K562 (cell line): ENCODE measurements at regions not wholly inside any gene's neighbourhood (a gene's known extent, or its start where the extent isn't known, plus 50 kb on each side); places are given as distances from the start of the nearest gene placed in this dataset.
A peak's percentile ranks its signal among the peaks of the same experiment; 100 is the strongest.

Experiments
- ATAC-seq: fragments of 200-7000 bp; cut with Tn5 transposase; 3 replicates; pipeline ENCODE4 v1.9.1; 2020; ENCODE audit warnings: moderate library complexity
- BruUV-seq: library from RNA; stranded (reverse); fragments of 400-500 nt; replicated peaks from 2 replicates; lab custom pipeline; 2021; lab: Mats Ljungman, UMichigan
- CTCF ChIA-PET: fragments of 300-600 bp; formaldehyde crosslinking; extraction: SDS; loops from one replicate; lab custom pipeline; 2021; ENCODE audit warnings: low intra/inter-chr PET ratio; lab: Yijun Ruan, JAX
- POLR2A ChIA-PET: fragments of 300-600, 350-650 bp; sonication (Branson Sonifier 250); formaldehyde crosslinking; extraction: SDS; loops from one replicate; lab custom pipeline; 2021; ENCODE audit warnings: antibody characterized with exemption, inconsistent platforms; lab: Yijun Ruan, JAX
- DNase-seq, 4 experiments: peaks; one replicate each; pipeline versions ENCODE4 v3.0.0 to v3.0.0-alpha.2; 2011 to 2018; ENCODE audit warnings: low spot score in 3 of 4, mixed read lengths in 3 of 4; ENCODE audit errors: extremely low read depth in 1 of 4
- FAIRE-seq: peaks from 2 replicates; lab custom pipeline; 2011; peaks lifted over from hg19 to GRCh38; lab: Jason Lieb, UNC
- H2AFZ ChIP-seq: 2 replicates; pipeline ENCODE4 v1.6.0; 2011; ENCODE audit warnings: low read depth, low read length, control low read depth, inconsistent platforms
- H3K27ac ChIP-seq: fragments of 200-600 bp; 3 replicates; pipeline ENCODE4 v1.8.0; 2011; ENCODE audit warnings: low read depth, mild to moderate bottlenecking, control low read depth, inconsistent platforms, low read length, moderate library complexity, mixed read lengths; ENCODE audit errors: extremely low read depth
- H3K27me3 ChIP-seq, 2 experiments: fragments of 300-600 bp in 1 of 2; 2 replicates in 1 of 2; 3 replicates in 1 of 2; pipeline versions ENCODE4 v1.6.0 to v1.8.0; 2011; ENCODE audit warnings: inconsistent platforms in 2 of 2, low read length in 2 of 2, mild to moderate bottlenecking in 1 of 2, mixed read lengths in 1 of 2, moderate library complexity in 1 of 2; ENCODE audit not compliant: control insufficient read depth in 2 of 2, insufficient read depth in 2 of 2
- H3K36me3 ChIP-seq: fragments of 300-600 bp; 3 replicates; pipeline ENCODE4 v1.8.0; 2011; ENCODE audit warnings: mild to moderate bottlenecking, low read length, inconsistent platforms; ENCODE audit not compliant: control insufficient read depth, insufficient read depth
- H3K4me1 ChIP-seq, 2 experiments: fragments of 200-600 bp in 1 of 2; replicated peaks in 1 of 2; 2 replicates in 1 of 2; 3 replicates in 1 of 2; pipeline versions ENCODE4 v1.5.1 to v1.8.0; 2011; ENCODE audit warnings: inconsistent platforms in 2 of 2, low read length in 2 of 2, mild to moderate bottlenecking in 1 of 2, mixed read lengths in 1 of 2, moderate library complexity in 1 of 2; ENCODE audit not compliant: control insufficient read depth in 2 of 2, insufficient read depth in 2 of 2
- H3K4me2 ChIP-seq: 2 replicates; pipeline ENCODE4 v1.6.1; 2011; ENCODE audit warnings: low read length, control low read depth, inconsistent platforms, mixed read lengths; ENCODE audit not compliant: insufficient read depth
- H3K4me3 ChIP-seq: fragments of 200-600 bp; sonication (generic), shearing (Covaris generic); 2 replicates; pipeline ENCODE4 v1.5.1; 2016; ENCODE audit warnings: control low read depth, inconsistent platforms
- H3K79me2 ChIP-seq: fragments of 200-600 bp; 3 replicates; pipeline ENCODE4 v1.8.0; 2011; ENCODE audit warnings: low read length, inconsistent platforms; ENCODE audit not compliant: control insufficient read depth, insufficient read depth
- H3K9ac ChIP-seq, 2 experiments: 2 replicates each; pipeline versions ENCODE4 v1.6.0 to v1.6.1; 2011; ENCODE audit warnings: low read depth in 2 of 2, low read length in 2 of 2, control low read depth in 1 of 2, inconsistent platforms in 1 of 2, mild to moderate bottlenecking in 1 of 2, mixed read lengths in 1 of 2; ENCODE audit not compliant: insufficient read depth in 1 of 2
- H3K9me1 ChIP-seq: one replicate; pipeline ENCODE4 v1.6.0; 2011; ENCODE audit warnings: inconsistent platforms, mild to moderate bottlenecking, low read length, moderate library complexity; ENCODE audit not compliant: control insufficient read depth, insufficient read depth
- H3K9me3 ChIP-seq: replicated peaks from 2 replicates; pipeline ENCODE4 v1.5.1; 2011; ENCODE audit warnings: low read depth, low read length, inconsistent platforms; ENCODE audit not compliant: control insufficient read depth, insufficient read depth
- H4K20me1 ChIP-seq: replicated peaks from 2 replicates; pipeline ENCODE4 v1.6.1; 2011; ENCODE audit warnings: low read length, inconsistent platforms, mixed read lengths; ENCODE audit not compliant: control insufficient read depth, insufficient read depth
- FOXA1 ChIP-seq: fragments of 450-650 bp; IDR thresholded peaks from 2 replicates; pipeline ENCODE4 v1.6.1; 2016; ENCODE audit warnings: mild to moderate bottlenecking, borderline replicate concordance
- GABPB2 ChIP-seq: fragments of 250-450 bp; sonication (Bioruptor Pico); conservative IDR thresholded peaks from 2 replicates; pipeline ENCODE4 v1.5.1; 2021; ENCODE audit warnings: mild to moderate bottlenecking
- SMARCA5 ChIP-seq: fragments of 450-650 bp; IDR thresholded peaks from 2 replicates; pipeline ENCODE4 v1.6.1; 2016
- whole genome bisulfite sequencing: fragments of 100-300 bp; shearing (Covaris generic); methylation state at CpG from one replicate; pipeline ENCODE4 v1.1.6; 2016; ENCODE audit warnings: low coverage, mixed read lengths; ENCODE audit not compliant: insufficient coverage; ENCODE audit errors: missing lambda C conversion rate; 5-methylcytosine and 5-hydroxymethylcytosine counted together
- in situ Hi-C: fragments of 300-500 bp; cut with MboI; formaldehyde crosslinking; loops from 4 replicates; pipeline ENCODE4 v1.15.0; 2018; ENCODE audit warnings: inconsistent platforms, mixed read lengths
- intact Hi-C: fragments of 100-400 bp; cut with micrococcal nuclease; formaldehyde crosslinking; loops from 2 replicates; pipeline ENCODE4 v1.14.2; 2022
- TF ChIP-seq, protein P1 (sequence below): fragments of 450-650 bp; IDR thresholded peaks from 2 replicates; pipeline ENCODE4 v1.6.1; 2017; ENCODE audit warnings: mild to moderate bottlenecking, moderate library complexity
- TF ChIP-seq, protein P2 (sequence below): fragments of 450-650 bp; formaldehyde crosslinking; IDR thresholded peaks from 2 replicates; pipeline ENCODE4 v1.4.0; 2020; ENCODE audit warnings: mild to moderate bottlenecking, mixed read lengths

DNA sequence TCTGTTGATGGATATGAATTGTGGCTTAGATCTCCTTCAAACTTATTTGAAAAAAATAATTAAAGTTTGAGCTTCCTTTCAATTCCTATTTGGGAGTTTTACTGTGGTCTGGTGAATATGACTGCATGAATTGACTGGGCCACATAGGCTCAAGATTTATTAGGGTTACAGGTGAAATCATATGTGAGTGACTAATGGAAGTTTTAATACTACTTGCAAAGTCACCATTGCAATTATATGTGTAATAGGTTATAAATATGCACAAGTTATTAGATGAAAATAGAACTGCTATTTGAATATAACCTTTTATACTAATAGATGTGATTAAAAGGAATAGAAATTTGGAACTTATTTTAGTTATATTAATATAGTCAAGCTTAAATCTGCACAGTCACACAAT, 712.1 kb upstream of the MMS22L start:
- Histone ChIP-seq H3K27me3 (no peaks in the 10 kb centered on the region), H3K4me3 (no peak overlapping the region), H3K9me3 (no peaks in the 10 kb centered on the region), H3K27ac (no peak overlapping the region), H4K20me1 (no peaks in the 10 kb centered on the region), H3K79me2 (no peaks in the 10 kb centered on the region), H3K4me2 (no peak overlapping the region), H3K36me3 (no peaks in the 10 kb centered on the region), H3K9ac (no peak overlapping the region), H3K9me1 (no peaks in the 10 kb centered on the region), H3K4me1 (no peaks in the 10 kb centered on the region), H2AFZ (no peak overlapping the region)
- ATAC-seq (no peak), FAIRE-seq (no peak), DNase-seq (no peak)
- in situ Hi-C loops (no loop called here), intact Hi-C loops (no loop called here)
- POLR2A ChIA-PET: no interaction called here
- CTCF ChIA-PET: no interaction called here
- no TSS peak for BruUV-seq
- TF ChIP-seq GABPB2 (CRISPR knock-in tag) (no peak), SMARCA5 (no peak)
- TF ChIP-seq, protein P1, sequence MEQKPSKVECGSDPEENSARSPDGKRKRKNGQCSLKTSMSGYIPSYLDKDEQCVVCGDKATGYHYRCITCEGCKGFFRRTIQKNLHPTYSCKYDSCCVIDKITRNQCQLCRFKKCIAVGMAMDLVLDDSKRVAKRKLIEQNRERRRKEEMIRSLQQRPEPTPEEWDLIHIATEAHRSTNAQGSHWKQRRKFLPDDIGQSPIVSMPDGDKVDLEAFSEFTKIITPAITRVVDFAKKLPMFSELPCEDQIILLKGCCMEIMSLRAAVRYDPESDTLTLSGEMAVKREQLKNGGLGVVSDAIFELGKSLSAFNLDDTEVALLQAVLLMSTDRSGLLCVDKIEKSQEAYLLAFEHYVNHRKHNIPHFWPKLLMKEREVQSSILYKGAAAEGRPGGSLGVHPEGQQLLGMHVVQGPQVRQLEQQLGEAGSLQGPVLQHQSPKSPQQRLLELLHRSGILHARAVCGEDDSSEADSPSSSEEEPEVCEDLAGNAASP: no peak

DNA sequence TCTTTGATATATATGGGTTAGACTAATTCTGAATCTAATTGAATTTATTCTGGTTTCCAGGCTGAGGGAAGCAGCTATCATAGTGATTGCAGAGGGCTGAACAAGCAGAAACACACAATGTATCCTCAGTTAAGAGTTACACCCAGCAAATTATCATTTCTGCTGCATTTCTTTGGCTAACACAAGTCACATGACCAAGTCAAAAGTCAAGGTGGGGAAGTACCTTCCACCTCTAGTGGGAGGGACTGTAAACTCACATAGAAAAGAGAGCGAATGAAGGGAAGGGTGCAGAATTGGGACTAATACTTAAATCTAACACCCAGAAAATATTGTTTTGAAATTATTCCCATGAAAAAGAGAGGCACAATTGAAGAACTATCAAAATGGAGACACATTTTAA, 719.7 kb upstream of the MMS22L start:
- CTCF ChIA-PET: no interaction called here
- H3K4me1 ChIP-seq: no peaks in the 10 kb centered on the region
- TF ChIP-seq FOXA1: no peak
- TF ChIP-seq, protein P2, sequence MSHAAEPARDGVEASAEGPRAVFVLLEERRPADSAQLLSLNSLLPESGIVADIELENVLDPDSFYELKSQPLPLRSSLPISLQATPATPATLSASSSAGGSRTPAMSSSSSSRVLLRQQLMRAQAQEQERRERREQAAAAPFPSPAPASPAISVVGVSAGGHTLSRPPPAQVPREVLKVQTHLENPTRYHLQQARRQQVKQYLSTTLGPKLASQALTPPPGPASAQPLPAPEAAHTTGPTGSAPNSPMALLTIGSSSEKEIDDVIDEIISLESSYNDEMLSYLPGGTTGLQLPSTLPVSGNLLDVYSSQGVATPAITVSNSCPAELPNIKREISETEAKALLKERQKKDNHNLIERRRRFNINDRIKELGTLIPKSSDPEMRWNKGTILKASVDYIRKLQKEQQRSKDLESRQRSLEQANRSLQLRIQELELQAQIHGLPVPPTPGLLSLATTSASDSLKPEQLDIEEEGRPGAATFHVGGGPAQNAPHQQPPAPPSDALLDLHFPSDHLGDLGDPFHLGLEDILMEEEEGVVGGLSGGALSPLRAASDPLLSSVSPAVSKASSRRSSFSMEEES (CRISPR knock-in tag): peak; percentile 56
- H2AFZ ChIP-seq: no peak overlapping the region
- no peak for ATAC-seq
- H3K27me3 ChIP-seq: no peaks in the 10 kb centered on the region
- no peak overlapping the region for H3K27ac ChIP-seq
- H3K4me2 ChIP-seq: no peak overlapping the region
- no TSS peak for BruUV-seq
- H3K9ac ChIP-seq: no peak overlapping the region
- no peaks in the 10 kb centered on the region for H3K9me3 ChIP-seq
- POLR2A ChIA-PET: interaction anchor here (0.7 kb wide), 1 partner anchor 27 kb away, joined by 3 read pairs; no protein-coding TSS in a partner anchor
- H3K4me3 ChIP-seq: no peak overlapping the region
- H4K20me1 ChIP-seq: no peaks in the 10 kb centered on the region
- no peak for FAIRE-seq
- intact Hi-C loops: no loop called here
- H3K9me1 ChIP-seq: no peaks in the 10 kb centered on the region
- DNase-seq: no peak
- in situ Hi-C loops: no loop called here
- no peaks in the 10 kb centered on the region for H3K79me2 ChIP-seq
- 0% methylated on average over 1 of the region's 1 CpG for WGBS
- no peaks in the 10 kb centered on the region for H3K36me3 ChIP-seq
